Breast epithelium (tissue), 3 donors: ENCODE measurements at regions not wholly inside any gene's neighbourhood (a gene's known extent, or its start where the extent isn't known, plus 50 kb on each side); places are given as distances from the start of the nearest gene placed in this dataset.

Experiments
- POLR2A ChIP-seq: fragments of 450-650 bp; IDR thresholded peaks from one replicate; pipeline ENCODE4 v1.6.1; 2016; ENCODE audit warnings: antibody characterized with exemption, mild to moderate bottlenecking, moderate library complexity
- POLR2AphosphoS5 ChIP-seq, 3 donors: sonication (generic); formaldehyde crosslinking; IDR thresholded peaks; one replicate each; pipeline ENCODE4 v1.6.1; 2017; ENCODE audit warnings: antibody characterized with exemption in 3 of 3
- TF ChIP-seq, protein P1 (sequence below), 3 donors: fragments of 450-650 bp; IDR thresholded peaks; one replicate each; pipeline ENCODE4 v1.5.1; 2016 to 2017; ENCODE audit warnings: antibody characterized with exemption in 3 of 3, mild to moderate bottlenecking in 3 of 3, moderate library complexity in 3 of 3

- TF ChIP-seq POLR2A (no peak), POLR2AphosphoS5 (IDR thresholded peaks at IDR 0.05) (no peak)
- TF ChIP-seq, protein P1, sequence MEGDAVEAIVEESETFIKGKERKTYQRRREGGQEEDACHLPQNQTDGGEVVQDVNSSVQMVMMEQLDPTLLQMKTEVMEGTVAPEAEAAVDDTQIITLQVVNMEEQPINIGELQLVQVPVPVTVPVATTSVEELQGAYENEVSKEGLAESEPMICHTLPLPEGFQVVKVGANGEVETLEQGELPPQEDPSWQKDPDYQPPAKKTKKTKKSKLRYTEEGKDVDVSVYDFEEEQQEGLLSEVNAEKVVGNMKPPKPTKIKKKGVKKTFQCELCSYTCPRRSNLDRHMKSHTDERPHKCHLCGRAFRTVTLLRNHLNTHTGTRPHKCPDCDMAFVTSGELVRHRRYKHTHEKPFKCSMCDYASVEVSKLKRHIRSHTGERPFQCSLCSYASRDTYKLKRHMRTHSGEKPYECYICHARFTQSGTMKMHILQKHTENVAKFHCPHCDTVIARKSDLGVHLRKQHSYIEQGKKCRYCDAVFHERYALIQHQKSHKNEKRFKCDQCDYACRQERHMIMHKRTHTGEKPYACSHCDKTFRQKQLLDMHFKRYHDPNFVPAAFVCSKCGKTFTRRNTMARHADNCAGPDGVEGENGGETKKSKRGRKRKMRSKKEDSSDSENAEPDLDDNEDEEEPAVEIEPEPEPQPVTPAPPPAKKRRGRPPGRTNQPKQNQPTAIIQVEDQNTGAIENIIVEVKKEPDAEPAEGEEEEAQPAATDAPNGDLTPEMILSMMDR (IDR thresholded peaks at IDR 0.05), result peak in 1 of 3 donors; percentile 18
These were observed 196.2 kb downstream of the SNCA start for GRCh38 chr4:89640620-89641366.
